PC-3 (cell line): ENCODE measurements at regions not wholly inside any gene's neighbourhood (a gene's known extent, or its start where the extent isn't known, plus 50 kb on each side); places are given as distances from the start of the nearest gene placed in this dataset.

Experiments used
- ATAC-seq: fragments of 200-7000 bp; cut with Tn5 transposase; 2 replicates; pipeline ENCODE4 v1.9.1; 2020; ENCODE audit warnings: mild to moderate bottlenecking, moderate library complexity
- BruUV-seq: library from RNA; stranded (reverse); fragments of 400-500 nt; replicated peaks from 2 replicates; lab custom pipeline; 2021; lab: Mats Ljungman, UMichigan
- CTCF ChIA-PET: fragments of 300-600 bp; sonication (Branson Sonifier 250); formaldehyde crosslinking; loops from one replicate; lab custom pipeline; 2022; ENCODE audit warnings: antibody characterized with exemption; lab: Charles Lee
- POLR2A ChIA-PET: fragments of 300-600 bp; sonication (Branson Sonifier 250); formaldehyde crosslinking; loops from one replicate; lab custom pipeline; 2022; ENCODE audit warnings: antibody characterized with exemption; ENCODE audit not compliant: unreplicated experiment; lab: Charles Lee
- DNase-seq: peaks from one replicate; pipeline ENCODE4 v3.0.0-alpha.2; 2015
- H2AFZ ChIP-seq: fragments of 300-600 bp; sonication (generic); 2 replicates; pipeline ENCODE4 v1.6.0; 2016; ENCODE audit warnings: antibody characterized with exemption, low read length
- H3F3A ChIP-seq: fragments of 300-600 bp; sonication (generic); one replicate; pipeline ENCODE4 v1.6.0; 2017; ENCODE audit warnings: antibody characterized with exemption, low read length, control low read depth, mild to moderate bottlenecking; ENCODE audit not compliant: unreplicated experiment
- H3K27ac ChIP-seq: fragments of 300-600 bp; sonication (generic); 2 replicates; pipeline ENCODE4 v1.5.1; 2016; ENCODE audit warnings: mild to moderate bottlenecking, low read length
- H3K27me3 ChIP-seq: fragments of 300-600 bp; sonication (generic); 2 replicates; pipeline ENCODE4 v1.6.1; 2016; ENCODE audit warnings: low read length, mixed read lengths
- H3K36me3 ChIP-seq: fragments of 300-600 bp; sonication (generic); 2 replicates; pipeline ENCODE4 v1.6.1; 2016; ENCODE audit warnings: low read depth, mixed run types, low read length, mixed read lengths
- H3K4me1 ChIP-seq: fragments of 300-600 bp; sonication (generic); 2 replicates; pipeline ENCODE4 v1.5.1; 2016; ENCODE audit warnings: low read length; ENCODE audit not compliant: insufficient read depth
- H3K4me2 ChIP-seq: fragments of 300-600 bp; sonication (generic); 2 replicates; pipeline ENCODE4 v1.6.0; 2016; ENCODE audit warnings: low read length
- H3K4me3 ChIP-seq: fragments of 300-600 bp; sonication (generic); 2 replicates; pipeline ENCODE4 v1.5.1; 2016; ENCODE audit warnings: mild to moderate bottlenecking, low read length, mixed read lengths
- H3K79me2 ChIP-seq: fragments of 300-600 bp; sonication (generic); 2 replicates; pipeline ENCODE4 v1.6.1; 2017; ENCODE audit warnings: low read length, mixed read lengths
- H3K9ac ChIP-seq: fragments of 300-600 bp; sonication (generic); 2 replicates; pipeline ENCODE4 v1.6.0; 2016; ENCODE audit warnings: mild to moderate bottlenecking, low read length
- H3K9me2 ChIP-seq: fragments of 300-600 bp; sonication (generic); replicated peaks from 2 replicates; pipeline ENCODE4 v1.6.1; 2016; ENCODE audit warnings: mixed run types, low read length, mixed read lengths
- H3K9me3 ChIP-seq: fragments of 300-600 bp; sonication (generic); 2 replicates; pipeline ENCODE4 v1.6.1; 2016; ENCODE audit warnings: low read length, mixed read lengths
- H4K20me1 ChIP-seq: fragments of 300-600 bp; sonication (generic); 2 replicates; pipeline ENCODE4 v1.6.1; 2016; ENCODE audit warnings: low read length, mixed read lengths
- CTCF ChIP-seq: fragments of 300-600 bp; sonication (generic); conservative IDR thresholded peaks from 2 replicates; pipeline ENCODE4 v1.5.1; 2017; ENCODE audit warnings: antibody characterized with exemption, low read depth, mild to moderate bottlenecking, low read length
- EZH2 ChIP-seq: fragments of 300-600 bp; sonication (generic); IDR thresholded peaks from one replicate; pipeline ENCODE4 v1.6.1; 2017; ENCODE audit warnings: antibody characterized with exemption, mild to moderate bottlenecking, low read length; ENCODE audit not compliant: unreplicated experiment
- EZH2phosphoT487 ChIP-seq: fragments of 300-600 bp; sonication (generic); IDR thresholded peaks from 2 replicates; pipeline ENCODE4 v1.6.1; 2018; ENCODE audit warnings: mild to moderate bottlenecking, antibody characterized with exemption, low read length, borderline replicate concordance
- intact Hi-C: fragments of 100-400 bp; cut with micrococcal nuclease; formaldehyde crosslinking; loops from 2 replicates; pipeline ENCODE4 v1.9.0; 2023

- POLR2A ChIA-PET = no interaction called here
- CTCF ChIA-PET = no interaction called here
- H4K20me1 ChIP-seq = no peaks in the 10 kb centered on the region
- no peaks in the 10 kb centered on the region for H3K4me1 ChIP-seq
- H3K9ac ChIP-seq = no peak overlapping the region
- no peaks in the 10 kb centered on the region for H3K9me2 ChIP-seq
- H2AFZ ChIP-seq = no peak overlapping the region
- intact Hi-C loops = loop anchor here (10.0 kb wide), 1 partner anchor 201 kb away; no protein-coding TSS in a partner anchor
- H3K79me2 ChIP-seq = no peaks in the 10 kb centered on the region
- no peaks in the 10 kb centered on the region for H3K9me3 ChIP-seq
- no peaks in the 10 kb centered on the region for H3K36me3 ChIP-seq
- ATAC-seq = no peak
- no peak overlapping the region for H3K4me2 ChIP-seq
- TF ChIP-seq EZH2phosphoT487 = no peak
- TF ChIP-seq CTCF = no peak
- TF ChIP-seq EZH2 = no peak
- no peaks in the 10 kb centered on the region for H3F3A ChIP-seq
- BruUV-seq = no TSS peak
- H3K27ac ChIP-seq = no peak overlapping the region
- H3K4me3 ChIP-seq = no peak overlapping the region
- no peak for DNase-seq
- H3K27me3 ChIP-seq = peaks cover 20% of the 10 kb centered on the region
These were observed 362.3 kb upstream of the KIF2A start for GRCh38 chr5:61943713-61944112.

GRCh38 chr5:61948151-61948550, 357.9 kb upstream of the KIF2A start:
- Histone ChIP-seq H2AFZ (no peak overlapping the region), H3F3A (no peaks in the 10 kb centered on the region), H3K4me2 (no peak overlapping the region), H3K79me2 (no peaks in the 10 kb centered on the region), H3K4me1 (no peaks in the 10 kb centered on the region), H3K9me3 (no peaks in the 10 kb centered on the region), H3K27me3 (peaks cover 23% of the 10 kb centered on the region), H4K20me1 (no peaks in the 10 kb centered on the region), H3K4me3 (no peak overlapping the region), H3K9me2 (no peaks in the 10 kb centered on the region), H3K9ac (no peak overlapping the region), H3K36me3 (no peaks in the 10 kb centered on the region), H3K27ac (no peak overlapping the region)
- intact Hi-C loops = loop anchor here (10.0 kb wide), 1 partner anchor 197 kb away; no protein-coding TSS in a partner anchor
- ChIA-PET POLR2A (no interaction called here), CTCF (no interaction called here)
- no peak for ATAC-seq
- TF ChIP-seq CTCF (no peak), EZH2 (no peak), EZH2phosphoT487 (no peak)
- BruUV-seq = no TSS peak
- no peak for DNase-seq

GRCh38 chr5:61949054-61949678, 356.8 kb upstream of the KIF2A start:
- Histone ChIP-seq H3K9ac (no peak overlapping the region), H3K27me3 (peaks cover 23% of the 10 kb centered on the region), H3K9me2 (no peaks in the 10 kb centered on the region), H3F3A (no peaks in the 10 kb centered on the region), H3K4me2 (no peak overlapping the region), H3K4me1 (no peaks in the 10 kb centered on the region), H2AFZ (no peak overlapping the region), H3K9me3 (no peaks in the 10 kb centered on the region), H3K27ac (no peak overlapping the region), H3K36me3 (no peaks in the 10 kb centered on the region), H4K20me1 (no peaks in the 10 kb centered on the region), H3K4me3 (no peak overlapping the region), H3K79me2 (no peaks in the 10 kb centered on the region)
- CTCF ChIA-PET = no interaction called here
- BruUV-seq = no TSS peak
- intact Hi-C loops = loop anchor here (10.0 kb wide), 1 partner anchor 196 kb away; no protein-coding TSS in a partner anchor
- no peak for ATAC-seq
- no peak for TF ChIP-seq CTCF
- no peak for TF ChIP-seq EZH2
- TF ChIP-seq EZH2phosphoT487 = no peak
- DNase-seq = no peak
- POLR2A ChIA-PET = no interaction called here
